K562 (cell line): ENCODE measurements at regions not wholly inside any gene's neighbourhood (a gene's known extent, or its start where the extent isn't known, plus 50 kb on each side); places are given as distances from the start of the nearest gene placed in this dataset.

Experiments used
- ATAC-seq: fragments of 200-7000 bp; cut with Tn5 transposase; 3 replicates; pipeline ENCODE4 v1.9.1; 2020; ENCODE audit warnings: moderate library complexity
- BruUV-seq: library from RNA; stranded (reverse); fragments of 400-500 nt; replicated peaks from 2 replicates; lab custom pipeline; 2021; lab: Mats Ljungman, UMichigan
- CTCF ChIA-PET: fragments of 300-600 bp; formaldehyde crosslinking; extraction: SDS; loops from one replicate; lab custom pipeline; 2021; ENCODE audit warnings: low intra/inter-chr PET ratio; lab: Yijun Ruan, JAX
- POLR2A ChIA-PET: fragments of 300-600, 350-650 bp; sonication (Branson Sonifier 250); formaldehyde crosslinking; extraction: SDS; loops from one replicate; lab custom pipeline; 2021; ENCODE audit warnings: antibody characterized with exemption, inconsistent platforms; lab: Yijun Ruan, JAX
- DNase-seq, 4 experiments: peaks; one replicate each; pipeline versions ENCODE4 v3.0.0 to v3.0.0-alpha.2; 2011 to 2018; ENCODE audit warnings: low spot score in 3 of 4, mixed read lengths in 3 of 4; ENCODE audit errors: extremely low read depth in 1 of 4
- FAIRE-seq: peaks from 2 replicates; lab custom pipeline; 2011; peaks lifted over from hg19 to GRCh38; lab: Jason Lieb, UNC
- H2AFZ ChIP-seq: 2 replicates; pipeline ENCODE4 v1.6.0; 2011; ENCODE audit warnings: low read depth, low read length, control low read depth, inconsistent platforms
- H3K27ac ChIP-seq: fragments of 200-600 bp; 3 replicates; pipeline ENCODE4 v1.8.0; 2011; ENCODE audit warnings: low read depth, mild to moderate bottlenecking, control low read depth, inconsistent platforms, low read length, moderate library complexity, mixed read lengths; ENCODE audit errors: extremely low read depth
- H3K27me3 ChIP-seq, 2 experiments: fragments of 300-600 bp in 1 of 2; 2 replicates in 1 of 2; 3 replicates in 1 of 2; pipeline versions ENCODE4 v1.6.0 to v1.8.0; 2011; ENCODE audit warnings: inconsistent platforms in 2 of 2, low read length in 2 of 2, mild to moderate bottlenecking in 1 of 2, mixed read lengths in 1 of 2, moderate library complexity in 1 of 2; ENCODE audit not compliant: control insufficient read depth in 2 of 2, insufficient read depth in 2 of 2
- H3K36me3 ChIP-seq: fragments of 300-600 bp; 3 replicates; pipeline ENCODE4 v1.8.0; 2011; ENCODE audit warnings: mild to moderate bottlenecking, low read length, inconsistent platforms; ENCODE audit not compliant: control insufficient read depth, insufficient read depth
- H3K4me1 ChIP-seq, 2 experiments: fragments of 200-600 bp in 1 of 2; replicated peaks in 1 of 2; 2 replicates in 1 of 2; 3 replicates in 1 of 2; pipeline versions ENCODE4 v1.5.1 to v1.8.0; 2011; ENCODE audit warnings: inconsistent platforms in 2 of 2, low read length in 2 of 2, mild to moderate bottlenecking in 1 of 2, mixed read lengths in 1 of 2, moderate library complexity in 1 of 2; ENCODE audit not compliant: control insufficient read depth in 2 of 2, insufficient read depth in 2 of 2
- H3K4me2 ChIP-seq: 2 replicates; pipeline ENCODE4 v1.6.1; 2011; ENCODE audit warnings: low read length, control low read depth, inconsistent platforms, mixed read lengths; ENCODE audit not compliant: insufficient read depth
- H3K4me3 ChIP-seq: fragments of 200-600 bp; sonication (generic), shearing (Covaris generic); 2 replicates; pipeline ENCODE4 v1.5.1; 2016; ENCODE audit warnings: control low read depth, inconsistent platforms
- H3K79me2 ChIP-seq: fragments of 200-600 bp; 3 replicates; pipeline ENCODE4 v1.8.0; 2011; ENCODE audit warnings: low read length, inconsistent platforms; ENCODE audit not compliant: control insufficient read depth, insufficient read depth
- H3K9ac ChIP-seq, 2 experiments: 2 replicates each; pipeline versions ENCODE4 v1.6.0 to v1.6.1; 2011; ENCODE audit warnings: low read depth in 2 of 2, low read length in 2 of 2, control low read depth in 1 of 2, inconsistent platforms in 1 of 2, mild to moderate bottlenecking in 1 of 2, mixed read lengths in 1 of 2; ENCODE audit not compliant: insufficient read depth in 1 of 2
- H3K9me1 ChIP-seq: one replicate; pipeline ENCODE4 v1.6.0; 2011; ENCODE audit warnings: inconsistent platforms, mild to moderate bottlenecking, low read length, moderate library complexity; ENCODE audit not compliant: control insufficient read depth, insufficient read depth
- H3K9me3 ChIP-seq: replicated peaks from 2 replicates; pipeline ENCODE4 v1.5.1; 2011; ENCODE audit warnings: low read depth, low read length, inconsistent platforms; ENCODE audit not compliant: control insufficient read depth, insufficient read depth
- H4K20me1 ChIP-seq: replicated peaks from 2 replicates; pipeline ENCODE4 v1.6.1; 2011; ENCODE audit warnings: low read length, inconsistent platforms, mixed read lengths; ENCODE audit not compliant: control insufficient read depth, insufficient read depth
- DLX4 ChIP-seq: fragments of 250-450 bp; sonication (Bioruptor Pico); IDR thresholded peaks from 2 replicates; pipeline ENCODE4 v1.6.1; 2021; ENCODE audit warnings: mild to moderate bottlenecking
- EZH2 ChIP-seq: IDR thresholded peaks from 2 replicates; pipeline ENCODE4 v1.6.1; 2012; ENCODE audit warnings: low read depth, mild to moderate bottlenecking, inconsistent platforms, low read length, borderline replicate concordance
- PTBP1 ChIP-seq: fragments of 200-400 bp; formaldehyde crosslinking; IDR thresholded peaks from 2 replicates; pipeline ENCODE4 v1.6.1; 2017; ENCODE audit warnings: low read depth, low read length
- SRF ChIP-seq, 2 experiments: fragments of 250-450, 450-650 bp in 1 of 2; sonication (Bioruptor Pico) in 1 of 2; sonication (generic) in 1 of 2; formaldehyde crosslinking; IDR thresholded peaks; 2 replicates each; pipeline versions ENCODE4 v1.5.0 to v1.5.1; 2020 to 2022; ENCODE audit warnings: mild to moderate bottlenecking in 1 of 2, missing genetic modification reagents in 1 of 2
- ZNF551 ChIP-seq: fragments of 250-450 bp; sonication (Bioruptor Pico); IDR thresholded peaks from 2 replicates; pipeline ENCODE4 v1.5.0; 2021; ENCODE audit warnings: mild to moderate bottlenecking, moderate library complexity
- WGBS: fragments of 100-300 bp; shearing (Covaris generic); methylation state at CpG from one replicate; pipeline ENCODE4 v1.1.6; 2016; ENCODE audit warnings: low coverage, mixed read lengths; ENCODE audit not compliant: insufficient coverage; ENCODE audit errors: missing lambda C conversion rate; 5-methylcytosine and 5-hydroxymethylcytosine counted together
- in situ Hi-C: fragments of 300-500 bp; cut with MboI; formaldehyde crosslinking; loops from 4 replicates; pipeline ENCODE4 v1.15.0; 2018; ENCODE audit warnings: inconsistent platforms, mixed read lengths
- intact Hi-C: fragments of 100-400 bp; cut with micrococcal nuclease; formaldehyde crosslinking; loops from 2 replicates; pipeline ENCODE4 v1.14.2; 2022

- Histone ChIP-seq H3K4me1 (peaks cover 0 to 3% of the 10 kb centered on the region in 2 experiments; a peak in 1 of 5 replicates), H3K4me2 (no peak overlapping the region), H3K4me3 (no peak overlapping the region), H3K9me1 (no peaks in the 10 kb centered on the region), H3K27me3 (peaks cover 12 to 71% of the 10 kb centered on the region in 2 experiments), H3K79me2 (no peaks in the 10 kb centered on the region), H4K20me1 (no peaks in the 10 kb centered on the region)
- POLR2A ChIA-PET: interaction anchor here (0.6 kb wide), 2 partner anchors 14 to 120 kb away, joined by 3 read pairs; no protein-coding TSS in a partner anchor
- intact Hi-C loops: no loop called here
- CTCF ChIA-PET: no interaction called here
- BruUV-seq: no TSS peak
- DNase-seq (no peak), FAIRE-seq (no peak)
- WGBS: 0% methylated on average over 5 of the region's 12 CpGs
- in situ Hi-C loops: no loop called here
- no peak for TF ChIP-seq PTBP1
- no peak for TF ChIP-seq SRF (CRISPR knock-in tag; IDR thresholded peaks at IDR 0.05)
- TF ChIP-seq EZH2: no peak
- TF ChIP-seq ZNF551 (CRISPR knock-in tag): no peak
- no peak for TF ChIP-seq DLX4 (CRISPR knock-in tag)
- TF ChIP-seq, all 486 proteins: peak for 0
- no peak overlapping the region for H2AFZ ChIP-seq
- H3K27ac ChIP-seq: no peak overlapping the region
- no peaks in the 10 kb centered on the region for H3K36me3 ChIP-seq
- H3K9ac ChIP-seq: no peak overlapping the region; a peak in 1 of 4 replicates
- no peak for ATAC-seq
- H3K9me3 ChIP-seq: no peaks in the 10 kb centered on the region
These were observed 55.7 kb downstream of the JAKMIP3 start for GRCh38 chr10:132121511-132121830.
